Spleen (tissue), 11 donors: ENCODE measurements at regions not wholly inside any gene's neighbourhood (a gene's known extent, or its start where the extent isn't known, plus 50 kb on each side); places are given as distances from the start of the nearest gene placed in this dataset.

Experiments
- DNase-seq: peaks from one replicate; pipeline ENCODE4 v3.0.0-alpha.2; 2020
- H3K27ac ChIP-seq, 8 donors: fragments of 200-600 bp; sonication (generic) in 7 of 8; 1 replicate in 4 of 8; 2 replicates in 4 of 8; pipeline versions ENCODE4 v1.5.0 to v1.8.0; 2016 to 2021; ENCODE audit warnings: inconsistent platforms in 4 of 8, mild to moderate bottlenecking in 4 of 8, moderate library complexity in 1 of 8
- H3K27me3 ChIP-seq, 7 donors: fragments of 200-600 bp; sonication (generic) in 6 of 7; replicated peaks in 1 of 7; 1 replicate in 4 of 7; 2 replicates in 3 of 7; pipeline versions ENCODE4 v1.5.0 to v1.8.0; 2016 to 2021; ENCODE audit warnings: inconsistent platforms in 3 of 7, mild to moderate bottlenecking in 1 of 7
- H3K36me3 ChIP-seq, 6 donors: fragments of 200-600 bp; sonication (generic) in 5 of 6; 1 replicate in 4 of 6; 2 replicates in 2 of 6; pipeline versions ENCODE4 v1.5.0 to v1.8.0; 2016 to 2021; ENCODE audit warnings: inconsistent platforms in 2 of 6
- H3K4me1 ChIP-seq, 6 donors: fragments of 200-600 bp; sonication (generic) in 5 of 6; 1 replicate in 3 of 6; 2 replicates in 3 of 6; pipeline versions ENCODE4 v1.5.0 to v1.8.0; 2016 to 2021; ENCODE audit warnings: inconsistent platforms in 3 of 6
- H3K4me3 ChIP-seq, 8 donors: fragments of 200-600 bp; sonication (generic) in 7 of 8; 1 replicate in 4 of 8; 2 replicates in 4 of 8; pipeline versions ENCODE4 v1.5.0 to v1.8.0; 2016 to 2021; ENCODE audit warnings: inconsistent platforms in 4 of 8, mild to moderate bottlenecking in 4 of 8, moderate library complexity in 2 of 8
- H3K9me3 ChIP-seq, 8 donors: fragments of 200-600 bp; sonication (generic) in 7 of 8; 1 replicate in 4 of 8; 2 replicates in 4 of 8; pipeline versions ENCODE4 v1.5.0 to v1.8.0; 2016 to 2021; ENCODE audit warnings: inconsistent platforms in 4 of 8
- CTCF ChIP-seq, 11 experiments: fragments of 200-600 bp in 7 of 11; fragments of 450-650 bp in 4 of 11; sonication (generic) in 4 of 11; IDR thresholded peaks in 8 of 11; conservative IDR thresholded peaks in 3 of 11; 1 replicate in 7 of 11; 2 replicates in 4 of 11; pipeline versions ENCODE4 v1.4.0 to v1.8.0; 2016 to 2021; ENCODE audit warnings: antibody characterized with exemption in 11 of 11, inconsistent platforms in 4 of 11, mild to moderate bottlenecking in 1 of 11
- POLR2A ChIP-seq, 3 donors: fragments of 450-650 bp; IDR thresholded peaks; one replicate each; pipeline ENCODE4 v1.5.1; 2017; ENCODE audit warnings: antibody characterized with exemption in 3 of 3, mild to moderate bottlenecking in 1 of 3
- POLR2AphosphoS5 ChIP-seq, 3 donors: sonication (generic); formaldehyde crosslinking; IDR thresholded peaks; one replicate each; pipeline ENCODE4 v1.5.1; 2017; ENCODE audit warnings: antibody characterized with exemption in 3 of 3
- WGBS, 5 donors: extraction: QIAGEN DNeasy Blood & Tissue Kit in 3 of 5; methylation state at CpG; one replicate each; pipeline versions ENCODE4 v1.1.5 to v1.1.7; 2013 to 2018; 5-methylcytosine and 5-hydroxymethylcytosine counted together
- intact Hi-C: fragments of 100-400 bp; cut with DNase I; formaldehyde crosslinking; loops from one replicate; pipeline ENCODE4 v1.15.0; 2023; ENCODE audit warnings: low total_unique reads
- donor health status: healthy with polysubstance abuse.
- donor health status: DM: no; HTN: no; CAD: no; lungs with moderate emphysema.
- donor health status: DM: no; HTN: no; CAD: no.
- donor health status: Bipolar disorder and iron deficiency.
- donor health status: healthy.
- donor health status: DM: no; HTN: no; CAD: no.
- donor health status: DM: yes; HTN: yes; CAD: no.

GRCh38 chr11:134531327-134532130 lies 119.5 kb upstream of the B3GAT1 start:
- peak; percentile 59 for DNase-seq
- intact Hi-C loops: no loop called here
- 72 to 86% (median 83%) methylated on average over 18 to 23 of the region's 23 CpGs for WGBS, 5 donors

DNA sequence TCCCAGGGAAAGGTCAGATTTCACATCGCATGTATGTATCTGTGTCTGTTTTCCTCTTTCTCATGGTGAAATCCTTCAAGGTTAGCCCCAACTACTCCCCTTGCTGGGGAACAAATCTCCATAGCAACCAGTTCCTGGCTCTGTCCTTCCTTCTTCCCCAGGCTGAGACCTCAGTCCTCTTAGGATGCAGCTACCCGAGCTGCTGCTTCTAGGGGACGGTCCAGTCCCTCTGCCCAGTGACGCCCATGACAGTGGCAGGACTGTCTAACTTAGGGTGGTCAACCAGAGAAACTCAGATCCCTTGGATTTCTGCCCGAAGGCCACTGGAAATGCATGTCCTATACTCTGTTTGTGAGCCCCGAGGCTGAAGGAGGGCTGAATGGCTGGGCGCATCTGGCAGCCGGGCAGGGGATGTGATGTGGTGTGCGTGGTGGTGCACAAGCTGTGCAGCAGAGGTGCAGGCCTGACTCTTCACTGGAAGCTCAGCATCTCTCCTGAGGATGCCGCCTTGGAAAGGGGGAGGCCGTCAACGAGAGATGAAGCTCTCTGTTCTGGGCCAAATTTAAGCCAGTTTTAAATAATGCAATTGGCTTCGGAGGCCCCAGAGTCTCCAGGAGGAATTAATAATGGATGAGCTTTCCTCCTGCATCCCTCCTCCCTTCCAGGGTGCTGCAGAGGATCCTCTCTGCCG lies 118.7 kb upstream of the B3GAT1 start:
- Histone ChIP-seq H3K27ac (no peak overlapping the region), H3K27me3 (peaks cover 0 to 19% (median 0%) of the 10 kb centered on the region in 7 donors), H3K36me3 (no peaks in the 10 kb centered on the region), H3K4me3 (no peak overlapping the region), H3K9me3 (no peaks in the 10 kb centered on the region), H3K4me1 (no peaks in the 10 kb centered on the region)
- intact Hi-C loops: no loop called here
- DNase-seq: peak; percentile 54
- TF ChIP-seq POLR2A (IDR thresholded peaks at IDR 0.05): no peak
- TF ChIP-seq POLR2AphosphoS5 (IDR thresholded peaks at IDR 0.05): no peak
- no peak for TF ChIP-seq CTCF (IDR thresholded peaks at IDR 0.05 in 8 of 11, conservative IDR thresholded peaks at IDR 0.05 in 3 of 11)
- 77 to 85% (median 82%) methylated on average over 9 to 14 of the region's 14 CpGs for WGBS, 5 donors

More at GRCh38 chr11:134531327-134532130, 119.5 kb upstream of the B3GAT1 start:
- Histone ChIP-seq H3K36me3 (no peaks in the 10 kb centered on the region), H3K4me3 (no peak overlapping the region), H3K27me3 (peaks cover 0 to 27% (median 7%) of the 10 kb centered on the region in 7 donors), H3K9me3 (no peaks in the 10 kb centered on the region), H3K27ac (no peak overlapping the region), H3K4me1 (peaks cover 0 to 2% (median 0%) of the 10 kb centered on the region in 6 donors)
- TF ChIP-seq CTCF (IDR thresholded peaks at IDR 0.05 in 8 of 11, conservative IDR thresholded peaks at IDR 0.05 in 3 of 11) (no peak), POLR2A (IDR thresholded peaks at IDR 0.05) (no peak), POLR2AphosphoS5 (IDR thresholded peaks at IDR 0.05) (no peak)

DNA sequence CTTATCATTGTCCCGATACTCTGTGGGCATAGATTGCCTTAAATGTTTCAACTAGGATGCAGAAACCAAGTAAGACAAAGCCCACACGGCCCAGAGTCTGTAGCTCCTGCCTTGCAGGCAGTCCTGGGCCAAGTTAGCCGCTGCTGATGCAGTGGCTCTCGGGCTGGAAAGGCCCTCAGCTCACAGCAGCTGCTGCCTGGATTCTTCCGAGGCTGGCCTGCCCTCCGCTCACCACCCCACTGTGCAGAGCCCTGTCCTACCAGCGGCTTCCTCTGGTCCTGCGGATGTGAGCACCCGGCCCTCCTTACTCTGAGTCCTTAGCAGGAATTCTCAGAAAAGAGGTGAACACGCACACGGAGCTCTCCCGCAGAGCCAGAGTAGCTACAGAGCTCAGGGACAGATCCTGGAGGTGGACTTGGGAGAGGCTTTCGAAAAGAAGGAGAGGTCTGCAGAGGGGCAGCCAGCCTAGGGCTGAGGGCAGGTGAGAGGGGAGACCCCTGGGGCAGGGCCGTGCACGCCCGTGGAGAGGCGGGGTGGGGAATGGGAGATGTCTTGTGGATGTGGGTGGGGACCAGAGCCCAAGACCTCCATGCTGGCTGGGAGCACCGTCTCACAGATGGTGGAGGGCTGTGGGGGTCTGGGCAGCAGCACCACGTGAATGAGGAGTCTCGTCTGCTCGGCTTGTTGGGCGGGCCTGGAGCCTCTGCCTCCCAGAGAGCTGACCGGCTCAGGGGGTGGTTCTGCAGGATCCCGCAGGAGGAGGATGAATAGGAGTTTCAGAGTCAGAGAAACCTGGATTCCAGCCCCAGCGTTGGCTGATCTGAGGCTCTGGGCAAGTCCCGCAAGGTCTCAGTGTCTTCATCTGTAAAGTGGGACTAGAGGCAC lies 117.4 kb upstream of the B3GAT1 start:
- DNase-seq: no peak
- Histone ChIP-seq H3K4me1 (no peaks in the 10 kb centered on the region), H3K27ac (no peak overlapping the region), H3K27me3 (peaks cover 0 to 13% (median 0%) of the 10 kb centered on the region in 7 donors), H3K9me3 (no peaks in the 10 kb centered on the region), H3K4me3 (no peak overlapping the region), H3K36me3 (no peaks in the 10 kb centered on the region)
- whole genome bisulfite sequencing, 5 donors: 76 to 84% (median 80%) methylated on average over 17 to 26 of the region's 26 CpGs
- intact Hi-C loops: no loop called here
- TF ChIP-seq POLR2AphosphoS5 (IDR thresholded peaks at IDR 0.05) (no peak), CTCF (IDR thresholded peaks at IDR 0.05 in 8 of 11, conservative IDR thresholded peaks at IDR 0.05 in 3 of 11) (no peak), POLR2A (IDR thresholded peaks at IDR 0.05) (no peak)
